ENCODE measurements at regions not wholly inside any gene's neighbourhood (a gene's known extent, or its start where the extent isn't known, plus 50 kb on each side); places are given as distances from the start of the nearest gene placed in this dataset.

DNA sequence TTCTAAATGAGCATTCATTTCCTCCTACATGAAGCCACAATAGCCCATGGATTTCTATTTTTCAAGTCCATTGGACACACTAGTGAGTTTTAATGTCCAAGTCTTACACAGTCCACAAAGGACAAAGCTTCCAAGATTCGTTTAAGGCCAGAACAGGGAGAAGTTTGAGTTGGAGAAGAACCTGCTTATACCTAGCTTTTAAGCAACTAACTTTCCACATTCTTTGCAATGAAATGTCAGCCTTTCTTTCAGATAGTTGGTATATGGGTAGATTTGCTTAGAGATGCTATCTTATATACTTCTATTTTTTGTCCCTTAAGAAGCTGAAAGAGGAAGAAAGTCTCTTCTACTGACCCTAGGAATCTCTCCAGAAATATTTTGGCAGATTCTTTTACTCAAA lies 66.1 kb upstream of the NPAS2 start:
- TF ChIP-seq, protein P1, sequence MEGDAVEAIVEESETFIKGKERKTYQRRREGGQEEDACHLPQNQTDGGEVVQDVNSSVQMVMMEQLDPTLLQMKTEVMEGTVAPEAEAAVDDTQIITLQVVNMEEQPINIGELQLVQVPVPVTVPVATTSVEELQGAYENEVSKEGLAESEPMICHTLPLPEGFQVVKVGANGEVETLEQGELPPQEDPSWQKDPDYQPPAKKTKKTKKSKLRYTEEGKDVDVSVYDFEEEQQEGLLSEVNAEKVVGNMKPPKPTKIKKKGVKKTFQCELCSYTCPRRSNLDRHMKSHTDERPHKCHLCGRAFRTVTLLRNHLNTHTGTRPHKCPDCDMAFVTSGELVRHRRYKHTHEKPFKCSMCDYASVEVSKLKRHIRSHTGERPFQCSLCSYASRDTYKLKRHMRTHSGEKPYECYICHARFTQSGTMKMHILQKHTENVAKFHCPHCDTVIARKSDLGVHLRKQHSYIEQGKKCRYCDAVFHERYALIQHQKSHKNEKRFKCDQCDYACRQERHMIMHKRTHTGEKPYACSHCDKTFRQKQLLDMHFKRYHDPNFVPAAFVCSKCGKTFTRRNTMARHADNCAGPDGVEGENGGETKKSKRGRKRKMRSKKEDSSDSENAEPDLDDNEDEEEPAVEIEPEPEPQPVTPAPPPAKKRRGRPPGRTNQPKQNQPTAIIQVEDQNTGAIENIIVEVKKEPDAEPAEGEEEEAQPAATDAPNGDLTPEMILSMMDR (IDR thresholded peaks at IDR 0.05; ENCODE audit: low read depth, low read length) = no peak
- TF ChIP-seq, protein P2, sequence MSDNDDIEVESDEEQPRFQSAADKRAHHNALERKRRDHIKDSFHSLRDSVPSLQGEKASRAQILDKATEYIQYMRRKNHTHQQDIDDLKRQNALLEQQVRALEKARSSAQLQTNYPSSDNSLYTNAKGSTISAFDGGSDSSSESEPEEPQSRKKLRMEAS (IDR thresholded peaks at IDR 0.05; ENCODE audit: low read depth, low read length) = no peak

Data from NB4 (cell line).